ENCODE measurements at regions not wholly inside any gene's neighbourhood (a gene's known extent, or its start where the extent isn't known, plus 50 kb on each side); places are given as distances from the start of the nearest gene placed in this dataset.

- H3K27ac Mint-ChIP-seq = no peak overlapping the region
- no peak for ATAC-seq
- peaks cover 4% of the 10 kb centered on the region for H3K27me3 Mint-ChIP-seq (ENCODE audit: insufficient read depth, low read depth, poor library complexity)
Observed at GRCh38 chr11:119942583-119943297, 195.2 kb downstream of the TRIM29 start.

More at GRCh38 chr11:119942583-119943297, 195.2 kb downstream of the TRIM29 start:
- H3K36me3 ChIP-seq (ENCODE audit: insufficient read depth) = no peaks in the 10 kb centered on the region
- DNase-seq (ENCODE audit: low spot score) = no peak
- no peaks in the 10 kb centered on the region for H3K9me3 Mint-ChIP-seq
- no peak overlapping the region for H2AFZ ChIP-seq
- H3K4me1 ChIP-seq (ENCODE audit: insufficient read depth) = peaks cover 7% of the 10 kb centered on the region; the same call in 1 of the 2 replicates
- H3K36me3 Mint-ChIP-seq (ENCODE audit: low read depth) = no peaks in the 10 kb centered on the region
- H3K4me1 Mint-ChIP-seq = peaks cover 8% of the 10 kb centered on the region
- no peaks in the 10 kb centered on the region for H3K79me2 ChIP-seq (replicated peaks; ENCODE audit: insufficient read depth)
- no peaks in the 10 kb centered on the region for H4K20me1 ChIP-seq (replicated peaks; ENCODE audit: insufficient read depth)
- H3K4me3 Mint-ChIP-seq = no peak overlapping the region
- no peaks in the 10 kb centered on the region for H3K27me3 ChIP-seq (ENCODE audit: insufficient read depth)
- no peak overlapping the region for H3K4me2 ChIP-seq
- no peak overlapping the region for H3K27ac ChIP-seq (ENCODE audit: low read depth)
- no peaks in the 10 kb centered on the region for H3F3A ChIP-seq (replicated peaks; ENCODE audit: low read depth)
- H3K4me3 ChIP-seq = no peak overlapping the region
- TF ChIP-seq ZNF331 (CRISPR knock-in tag; IDR thresholded peaks at IDR 0.05; ENCODE audit: low read depth) (no peak), REST (IDR thresholded peaks at IDR 0.05; ENCODE audit: unreplicated experiment) (no peak), ZNF114 (CRISPR knock-in tag; IDR thresholded peaks at IDR 0.05) (no peak), JUNB (IDR thresholded peaks at IDR 0.05; ENCODE audit: unreplicated experiment) (no peak), ZNF462 (CRISPR knock-in tag; IDR thresholded peaks at IDR 0.05) (no peak), STAT1 (IDR thresholded peaks at IDR 0.05; ENCODE audit: unreplicated experiment) (no peak), ETS1 (IDR thresholded peaks at IDR 0.05) (no peak), EZH2 (IDR thresholded peaks at IDR 0.05; ENCODE audit: low read depth, unreplicated experiment) (no peak), POLR2AphosphoS5 (IDR thresholded peaks at IDR 0.05; ENCODE audit: low read depth) (no peak)
- TF ChIP-seq, protein P1, sequence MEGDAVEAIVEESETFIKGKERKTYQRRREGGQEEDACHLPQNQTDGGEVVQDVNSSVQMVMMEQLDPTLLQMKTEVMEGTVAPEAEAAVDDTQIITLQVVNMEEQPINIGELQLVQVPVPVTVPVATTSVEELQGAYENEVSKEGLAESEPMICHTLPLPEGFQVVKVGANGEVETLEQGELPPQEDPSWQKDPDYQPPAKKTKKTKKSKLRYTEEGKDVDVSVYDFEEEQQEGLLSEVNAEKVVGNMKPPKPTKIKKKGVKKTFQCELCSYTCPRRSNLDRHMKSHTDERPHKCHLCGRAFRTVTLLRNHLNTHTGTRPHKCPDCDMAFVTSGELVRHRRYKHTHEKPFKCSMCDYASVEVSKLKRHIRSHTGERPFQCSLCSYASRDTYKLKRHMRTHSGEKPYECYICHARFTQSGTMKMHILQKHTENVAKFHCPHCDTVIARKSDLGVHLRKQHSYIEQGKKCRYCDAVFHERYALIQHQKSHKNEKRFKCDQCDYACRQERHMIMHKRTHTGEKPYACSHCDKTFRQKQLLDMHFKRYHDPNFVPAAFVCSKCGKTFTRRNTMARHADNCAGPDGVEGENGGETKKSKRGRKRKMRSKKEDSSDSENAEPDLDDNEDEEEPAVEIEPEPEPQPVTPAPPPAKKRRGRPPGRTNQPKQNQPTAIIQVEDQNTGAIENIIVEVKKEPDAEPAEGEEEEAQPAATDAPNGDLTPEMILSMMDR (conservative IDR thresholded peaks at IDR 0.05; ENCODE audit: low read depth in 2 of 2) = no peak
- no peaks in the 10 kb centered on the region; the same call in 1 of the 2 replicates for H3K9me2 ChIP-seq (ENCODE audit: insufficient read depth)
